ENCODE measurements at regions not wholly inside any gene's neighbourhood (a gene's known extent, or its start where the extent isn't known, plus 50 kb on each side); places are given as distances from the start of the nearest gene placed in this dataset.

DNA sequence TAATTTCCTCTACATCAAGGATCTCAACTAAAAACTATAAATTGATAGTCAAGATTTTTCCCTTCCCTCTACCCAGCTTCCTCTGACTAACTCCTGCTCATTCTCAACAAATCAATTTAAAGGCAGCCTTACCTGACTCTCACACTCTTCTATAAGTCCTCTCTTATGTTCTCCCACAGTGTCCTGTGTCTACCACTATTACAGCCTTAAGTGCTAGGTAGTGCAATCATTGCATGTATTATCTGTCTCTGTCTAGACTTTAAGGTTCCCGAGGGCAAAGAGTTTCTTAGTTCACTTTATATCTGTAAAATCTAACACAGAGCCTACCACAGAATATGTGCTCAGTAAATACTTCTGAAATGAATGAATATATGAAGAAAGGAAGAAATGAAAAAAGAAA is 123.7 kb downstream of the BTC start:
- Histone ChIP-seq H3K36me3 (ENCODE audit: control insufficient read depth in 2 of 3, insufficient read depth in 3 of 3, low read length in 3 of 3) (no peaks in the 10 kb centered on the region), H3K4me1 (ENCODE audit: control insufficient read depth in 2 of 3, insufficient read depth in 2 of 3, low read depth in 1 of 3, low read length in 3 of 3) (no peaks in the 10 kb centered on the region), H3K9me3 (ENCODE audit: control insufficient read depth in 2 of 3, insufficient read depth in 1 of 3, low read length in 3 of 3) (no peaks in the 10 kb centered on the region), H3K9ac (ENCODE audit: low read length in 3 of 3) (no peak overlapping the region), H3K27ac (ENCODE audit: low read depth in 2 of 2, low read length in 2 of 2) (no peak overlapping the region), H3K4me3 (ENCODE audit: low read length in 3 of 3) (no peak overlapping the region), H3K27me3 (ENCODE audit: control insufficient read depth, insufficient read depth, low read length) (no peaks in the 10 kb centered on the region)
- FAIRE-seq = no peak
- intact Hi-C loops (cut with DNase I) = loop anchor here (10.0 kb wide), 1 partner anchor 306 kb away; the partner anchor contains the start of gene EREG
- TF ChIP-seq, protein P1, sequence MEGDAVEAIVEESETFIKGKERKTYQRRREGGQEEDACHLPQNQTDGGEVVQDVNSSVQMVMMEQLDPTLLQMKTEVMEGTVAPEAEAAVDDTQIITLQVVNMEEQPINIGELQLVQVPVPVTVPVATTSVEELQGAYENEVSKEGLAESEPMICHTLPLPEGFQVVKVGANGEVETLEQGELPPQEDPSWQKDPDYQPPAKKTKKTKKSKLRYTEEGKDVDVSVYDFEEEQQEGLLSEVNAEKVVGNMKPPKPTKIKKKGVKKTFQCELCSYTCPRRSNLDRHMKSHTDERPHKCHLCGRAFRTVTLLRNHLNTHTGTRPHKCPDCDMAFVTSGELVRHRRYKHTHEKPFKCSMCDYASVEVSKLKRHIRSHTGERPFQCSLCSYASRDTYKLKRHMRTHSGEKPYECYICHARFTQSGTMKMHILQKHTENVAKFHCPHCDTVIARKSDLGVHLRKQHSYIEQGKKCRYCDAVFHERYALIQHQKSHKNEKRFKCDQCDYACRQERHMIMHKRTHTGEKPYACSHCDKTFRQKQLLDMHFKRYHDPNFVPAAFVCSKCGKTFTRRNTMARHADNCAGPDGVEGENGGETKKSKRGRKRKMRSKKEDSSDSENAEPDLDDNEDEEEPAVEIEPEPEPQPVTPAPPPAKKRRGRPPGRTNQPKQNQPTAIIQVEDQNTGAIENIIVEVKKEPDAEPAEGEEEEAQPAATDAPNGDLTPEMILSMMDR (IDR thresholded peaks at IDR 0.05; ENCODE audit: borderline replicate concordance, extremely low read depth, insufficient read depth) = no peak
- no peak for DNase-seq

DNA sequence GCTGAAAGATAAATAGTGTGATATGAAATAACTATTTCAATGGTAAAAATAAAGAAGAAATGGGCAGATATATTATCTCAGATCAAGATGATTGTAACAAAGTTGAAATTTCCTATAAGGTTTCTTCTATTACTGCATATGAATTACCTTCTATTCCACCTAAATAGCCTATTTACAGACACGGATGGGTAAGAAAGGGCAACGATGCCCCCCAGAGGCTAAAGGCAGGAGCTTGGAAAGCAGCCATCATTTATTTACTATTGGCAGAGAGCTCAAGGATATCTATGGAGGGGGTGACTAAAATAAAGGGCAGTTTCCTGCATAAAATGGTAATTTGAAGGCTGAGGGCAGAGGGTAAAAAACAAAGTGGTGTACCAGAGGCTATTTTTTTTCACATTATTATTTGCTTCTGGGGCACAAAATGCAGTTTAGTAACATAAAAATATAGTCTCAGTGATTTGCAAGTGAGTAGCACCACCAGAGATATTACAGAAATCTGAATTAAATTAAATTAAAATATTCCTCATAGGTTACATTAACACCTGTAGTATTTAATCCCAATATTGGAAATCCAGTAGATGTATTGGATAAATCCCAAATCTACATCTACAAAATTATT is 123.1 kb downstream of the BTC start:
- Histone ChIP-seq H3K9me3 (ENCODE audit: control insufficient read depth in 2 of 3, insufficient read depth in 1 of 3, low read length in 3 of 3) (no peaks in the 10 kb centered on the region), H3K27me3 (ENCODE audit: control insufficient read depth, insufficient read depth, low read length) (no peaks in the 10 kb centered on the region), H3K4me1 (ENCODE audit: control insufficient read depth in 2 of 3, insufficient read depth in 2 of 3, low read depth in 1 of 3, low read length in 3 of 3) (no peaks in the 10 kb centered on the region), H3K4me3 (ENCODE audit: low read length in 3 of 3) (no peak overlapping the region), H3K36me3 (ENCODE audit: control insufficient read depth in 2 of 3, insufficient read depth in 3 of 3, low read length in 3 of 3) (no peaks in the 10 kb centered on the region), H3K27ac (ENCODE audit: low read depth in 2 of 2, low read length in 2 of 2) (no peak overlapping the region), H3K9ac (ENCODE audit: low read length in 3 of 3) (no peak overlapping the region)
- TF ChIP-seq, protein P1 (IDR thresholded peaks at IDR 0.05; ENCODE audit: borderline replicate concordance, extremely low read depth, insufficient read depth) = peak; percentile 41
- no peak for FAIRE-seq
- intact Hi-C loops (cut with DNase I) = loop anchor here (10.0 kb wide), 1 partner anchor 306 kb away; the partner anchor contains the start of gene EREG
- DNase-seq = peak in 4 of 5 donors; percentile 17 to 57 (median 38)

DNA sequence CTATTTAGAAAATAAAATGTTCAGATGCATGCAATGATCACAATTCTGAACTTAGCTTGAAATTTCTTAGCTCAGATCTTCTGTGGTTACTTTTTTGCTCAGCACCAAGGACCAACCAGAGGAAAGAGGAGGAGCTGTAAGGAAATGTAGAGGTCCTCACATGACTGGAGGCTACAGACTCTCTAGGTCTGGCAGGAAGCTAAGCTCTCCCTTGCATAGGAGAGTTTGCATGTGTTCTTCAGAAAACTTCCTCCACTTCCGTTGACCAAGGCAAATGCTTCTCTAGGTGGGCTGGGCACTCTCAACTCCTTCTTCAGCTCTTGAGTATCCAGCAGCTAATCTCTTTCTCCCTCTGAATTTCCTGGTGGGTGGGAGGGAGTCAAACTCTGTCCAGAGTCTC is 119.6 kb downstream of the BTC start:
- H3K4me1 ChIP-seq (ENCODE audit: control insufficient read depth in 2 of 3, insufficient read depth in 2 of 3, low read depth in 1 of 3, low read length in 3 of 3) = no peaks in the 10 kb centered on the region
- no peak overlapping the region for H3K4me3 ChIP-seq (ENCODE audit: low read length in 3 of 3)
- no peaks in the 10 kb centered on the region for H3K27me3 ChIP-seq (ENCODE audit: control insufficient read depth, insufficient read depth, low read length)
- no peak overlapping the region for H3K9ac ChIP-seq (ENCODE audit: low read length in 3 of 3)
- intact Hi-C loops (cut with DNase I) = loop anchor here (10.0 kb wide), 1 partner anchor 310 kb away; the partner anchor contains the start of gene EREG
- no peak overlapping the region for H3K27ac ChIP-seq (ENCODE audit: low read depth in 2 of 2, low read length in 2 of 2)
- TF ChIP-seq, protein P1 (IDR thresholded peaks at IDR 0.05; ENCODE audit: borderline replicate concordance, extremely low read depth, insufficient read depth) = no peak
- no peak for DNase-seq
- H3K9me3 ChIP-seq (ENCODE audit: control insufficient read depth in 2 of 3, insufficient read depth in 1 of 3, low read length in 3 of 3) = no peaks in the 10 kb centered on the region
- H3K36me3 ChIP-seq (ENCODE audit: control insufficient read depth in 2 of 3, insufficient read depth in 3 of 3, low read length in 3 of 3) = no peaks in the 10 kb centered on the region
- FAIRE-seq = no peak
